Suppressor macrophage treated with lipopolysaccharide for 4 hours (primary cell): ENCODE measurements at regions not wholly inside any gene's neighbourhood (a gene's known extent, or its start where the extent isn't known, plus 50 kb on each side); places are given as distances from the start of the nearest gene placed in this dataset.

Experiments used
- DNase-seq: peaks from one replicate; pipeline ENCODE4 v3.0.0-alpha.2; 2020

DNA sequence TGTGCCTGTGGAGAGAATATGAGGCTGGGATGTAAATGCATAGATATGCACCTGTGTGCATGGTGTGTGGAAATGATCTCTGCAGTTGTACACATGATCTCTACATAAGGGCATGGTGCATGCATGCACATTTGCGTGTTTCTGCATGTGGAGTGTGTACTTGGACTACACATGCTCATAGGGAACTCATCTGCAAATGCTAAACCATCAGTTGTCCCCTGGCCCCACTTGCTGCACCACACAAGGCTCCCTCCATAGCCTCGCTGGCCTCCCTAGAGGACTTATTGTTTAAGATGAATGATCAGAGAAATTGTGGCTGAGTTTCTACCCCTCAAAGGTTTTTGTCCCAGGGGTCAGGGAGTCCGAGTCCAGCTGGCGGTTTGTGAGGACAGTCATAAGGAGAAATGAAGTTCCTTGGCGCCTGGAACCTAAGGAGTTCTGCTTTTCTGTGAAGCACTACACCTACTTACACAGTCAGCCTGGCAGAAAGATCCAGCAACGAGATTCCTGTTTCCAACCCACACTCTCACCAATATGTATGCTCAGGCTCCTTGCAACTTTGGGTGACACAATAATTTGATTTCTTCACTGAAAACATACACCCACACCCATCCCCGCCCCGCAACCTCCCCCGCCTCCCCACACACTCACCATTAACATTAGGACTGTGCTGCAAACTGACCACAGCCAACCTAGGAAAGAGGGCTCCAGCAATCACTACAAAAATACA, 79.9 kb upstream of the CPEB4 start:
- peak; percentile 80 for DNase-seq

GRCh38 chr5:173809014-173809413, 79.1 kb upstream of the CPEB4 start:
- no peak for DNase-seq

DNA sequence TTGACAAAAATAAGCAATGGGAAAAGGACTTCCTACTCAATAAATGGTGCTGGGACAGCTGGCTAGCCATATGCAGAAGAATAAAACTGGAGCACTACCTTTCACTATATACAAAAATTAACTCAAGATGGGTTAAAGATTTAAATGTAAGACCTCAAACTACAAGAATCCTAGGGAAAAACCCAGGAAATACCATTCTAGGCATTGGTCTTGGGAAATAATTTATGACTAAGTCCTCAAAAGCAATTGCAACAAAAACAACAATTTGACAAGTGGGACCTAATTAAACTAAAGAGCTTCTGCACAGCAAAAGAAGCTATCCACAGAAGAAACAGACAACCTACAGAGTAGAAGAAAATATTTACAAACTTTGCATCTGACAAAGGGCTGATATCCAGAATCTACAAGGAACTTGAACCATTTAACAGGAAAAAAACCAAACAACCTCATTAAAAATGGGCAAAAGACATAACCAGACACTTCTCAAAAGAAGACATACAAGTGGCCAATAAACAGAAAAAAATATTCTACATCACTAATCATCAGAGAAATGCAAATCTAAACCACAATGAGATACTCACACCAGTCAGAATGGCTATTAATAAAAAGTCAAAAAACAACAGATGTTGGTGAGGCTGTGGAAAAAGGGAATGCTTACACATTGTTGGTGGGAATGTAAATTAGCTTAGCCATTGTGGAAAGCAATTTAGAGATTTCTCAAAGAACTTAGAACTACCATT, 75.2 kb upstream of the CPEB4 start:
- peak; percentile 60 for DNase-seq

- no peak for DNase-seq
Measured at GRCh38 chr5:173814053-173814452, 74.1 kb upstream of the CPEB4 start.

- no peak for DNase-seq
Measured at GRCh38 chr5:173815571-173815970, 72.6 kb upstream of the CPEB4 start.

- DNase-seq, result no peak
Measured at GRCh38 chr5:173816728-173817127, 71.4 kb upstream of the CPEB4 start.

DNA sequence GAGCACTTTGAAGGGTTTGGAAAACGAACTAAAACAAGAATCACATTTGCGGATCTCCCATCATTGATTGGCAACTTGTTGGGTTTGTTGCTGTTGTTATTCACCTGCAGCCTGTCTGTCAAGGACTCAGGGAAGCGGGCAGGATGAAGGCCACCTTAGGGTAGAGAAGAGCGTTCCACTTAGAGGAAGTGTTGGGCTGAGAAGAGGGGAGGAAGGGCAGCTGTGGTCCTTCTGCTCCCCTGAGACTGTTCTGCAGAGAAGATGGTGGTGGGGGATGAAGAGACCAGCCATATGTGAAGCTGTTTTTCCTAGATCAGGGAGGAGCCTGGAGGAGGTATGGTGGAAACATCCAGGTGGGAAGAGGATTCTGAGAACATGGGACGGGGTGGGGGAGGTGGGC, 70.6 kb upstream of the CPEB4 start:
- DNase-seq, result no peak

DNA sequence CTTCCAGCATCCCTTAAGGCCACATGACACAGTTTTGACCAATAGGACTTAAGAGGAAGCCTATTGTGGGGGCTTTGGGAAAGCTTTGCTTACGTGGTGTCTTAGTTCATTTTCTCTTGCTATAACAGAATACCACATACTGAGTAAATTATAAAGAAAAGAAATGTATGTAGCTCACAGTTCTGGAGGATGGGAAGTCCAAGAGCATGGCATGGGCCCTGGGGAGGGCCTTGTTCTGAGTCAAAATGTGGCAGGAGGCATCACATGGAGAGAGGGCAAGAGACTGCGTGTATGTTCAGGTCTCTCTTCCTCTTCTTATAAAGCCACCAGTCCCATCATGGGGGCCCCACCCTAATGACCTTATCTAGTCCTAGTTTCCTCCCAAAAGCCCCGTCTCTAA, 68.6 kb upstream of the CPEB4 start:
- peak; percentile 15 for DNase-seq

DNA sequence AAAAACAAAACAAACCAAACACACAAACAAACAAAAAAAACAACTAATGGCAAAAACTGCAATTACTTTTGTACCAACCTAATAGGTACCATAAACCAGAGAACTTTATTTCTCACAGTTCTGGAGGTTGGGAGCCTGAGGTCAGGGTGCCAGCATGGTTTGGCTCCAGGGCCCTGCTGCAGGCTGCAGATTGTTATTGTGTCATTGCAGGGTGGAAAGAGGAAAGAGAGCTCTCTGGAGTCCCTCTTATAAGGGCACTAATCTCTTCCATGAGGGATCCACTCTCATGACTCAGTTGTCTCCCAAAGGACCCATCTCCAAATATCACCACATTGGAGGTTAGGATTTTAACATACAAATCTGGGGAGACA, 64.9 kb upstream of the CPEB4 start:
- DNase-seq, result no peak

- no peak for DNase-seq
Measured at GRCh38 chr5:173823721-173824567, 64.2 kb upstream of the CPEB4 start.

- DNase-seq, result no peak
Measured at GRCh38 chr5:173825215-173825865, 62.8 kb upstream of the CPEB4 start.

- DNase-seq, result no peak
Measured at GRCh38 chr5:173826086-173826427, 62.1 kb upstream of the CPEB4 start.

- DNase-seq, result no peak
Measured at GRCh38 chr5:173826428-173827350, 61.5 kb upstream of the CPEB4 start.

- no peak for DNase-seq
Measured at GRCh38 chr5:173828952-173829351, 59.2 kb upstream of the CPEB4 start.

DNA sequence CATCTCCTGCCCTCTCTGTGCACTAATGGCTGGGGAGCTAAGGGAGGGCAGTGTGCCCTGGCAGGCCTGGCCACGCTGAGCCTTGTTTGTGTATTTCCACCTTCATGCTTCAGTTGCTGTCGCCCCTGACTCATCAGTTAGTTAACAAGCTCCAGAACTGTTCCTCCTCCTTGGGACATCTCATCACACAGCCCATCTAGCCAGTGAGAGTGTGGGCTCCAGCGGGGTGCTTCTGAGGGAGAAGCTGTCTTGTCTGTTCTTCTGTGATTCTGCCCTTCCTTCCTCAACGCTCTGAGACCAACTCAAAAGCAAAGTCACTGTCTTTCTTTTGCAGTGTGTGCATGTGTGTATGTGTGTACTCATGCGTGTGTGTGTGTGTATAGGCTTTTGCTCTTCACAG, 58.3 kb upstream of the CPEB4 start:
- DNase-seq, result peak; percentile 58

- no peak for DNase-seq
Measured at GRCh38 chr5:173830421-173830820, 57.7 kb upstream of the CPEB4 start.

GRCh38 chr5:173831196-173831914, 56.8 kb upstream of the CPEB4 start:
- no peak for DNase-seq

GRCh38 chr5:173832386-173832785, 55.8 kb upstream of the CPEB4 start:
- no peak for DNase-seq

DNA sequence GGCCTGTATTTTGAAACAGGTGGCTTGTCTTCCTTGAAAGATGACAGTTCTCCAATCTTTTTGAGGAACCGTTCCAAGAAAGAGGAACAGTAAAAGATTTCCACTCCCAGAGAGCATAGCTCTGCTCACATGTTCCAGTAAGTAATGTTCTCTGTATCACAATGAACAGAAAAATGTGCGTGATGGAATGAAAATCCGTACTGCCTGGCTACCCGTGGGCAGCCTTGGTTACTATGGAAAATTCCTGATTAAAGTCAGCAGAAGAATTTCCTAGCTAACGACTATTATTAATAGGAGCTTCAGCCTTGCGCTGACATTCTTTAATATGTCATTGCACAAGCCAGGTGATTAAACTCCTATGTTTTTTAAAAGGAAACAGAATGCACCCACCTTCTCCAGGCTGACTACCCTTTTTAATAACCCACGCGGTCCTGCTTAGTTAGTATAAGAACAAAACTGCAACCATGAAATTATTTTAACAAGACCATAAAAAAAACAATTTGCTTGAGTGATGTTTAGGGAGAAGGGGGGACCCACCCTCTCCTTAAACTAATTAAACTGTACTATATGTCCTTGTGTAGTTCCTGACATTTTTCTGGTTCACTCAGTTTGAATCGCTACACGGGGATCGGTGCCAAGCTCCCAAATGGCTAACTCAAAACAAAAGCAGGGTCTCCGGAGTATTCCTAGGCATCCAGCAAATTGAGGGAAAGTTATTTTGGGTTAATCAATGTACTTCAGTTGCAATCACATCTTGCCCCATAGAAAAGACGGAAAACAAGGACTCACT, 54.8 kb upstream of the CPEB4 start:
- peak; percentile 88 for DNase-seq

DNA sequence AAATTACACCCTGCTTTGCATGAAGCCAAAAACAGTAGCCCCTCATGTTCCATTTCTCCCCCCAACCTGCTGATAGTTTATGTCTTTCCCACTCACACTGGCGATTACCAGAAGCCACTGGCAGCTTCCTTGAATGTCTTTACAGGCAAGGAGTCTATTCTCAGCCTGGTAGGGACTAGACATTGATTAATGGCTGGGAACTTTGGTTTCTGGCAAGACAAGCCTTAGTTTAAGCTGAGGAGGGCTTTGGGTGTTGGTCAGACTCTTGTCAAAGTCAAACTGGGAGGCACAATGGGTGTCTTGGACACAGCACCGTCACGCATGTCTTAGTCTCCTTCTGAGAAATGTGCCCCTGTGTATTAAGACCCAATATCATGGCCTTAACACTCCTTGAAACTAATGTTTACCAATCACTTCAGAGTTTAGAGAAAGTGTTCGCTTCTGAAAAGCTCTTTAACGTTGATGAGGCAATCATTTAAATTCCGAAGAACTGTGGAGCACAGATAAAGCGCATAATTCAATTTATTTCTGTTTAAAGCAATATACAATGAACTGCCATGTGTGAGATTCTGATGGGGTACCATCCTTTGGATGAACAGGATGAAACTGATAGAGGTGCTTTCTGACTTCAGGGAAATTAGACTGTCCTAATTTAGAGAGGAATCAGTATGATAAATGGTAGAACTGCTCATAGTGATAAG, 53.9 kb upstream of the CPEB4 start:
- DNase-seq, result no peak
